ENCODE measurements at regions not wholly inside any gene's neighbourhood (a gene's known extent, or its start where the extent isn't known, plus 50 kb on each side); places are given as distances from the start of the nearest gene placed in this dataset.

- peaks cover 5% of the 10 kb centered on the region for H3K9me3 Mint-ChIP-seq (ENCODE audit: low read depth)
- no peaks in the 10 kb centered on the region for H3K36me3 Mint-ChIP-seq (ENCODE audit: low read depth)
- no peak for DNase-seq (ENCODE audit: low spot score)
- H3K4me1 Mint-ChIP-seq (ENCODE audit: low read depth): peaks cover 30% of the 10 kb centered on the region
- no peak overlapping the region for H3K4me3 Mint-ChIP-seq (ENCODE audit: unreplicated experiment)
- no peak overlapping the region for H3K27ac Mint-ChIP-seq (ENCODE audit: unreplicated experiment)
- TF ChIP-seq, protein P1, sequence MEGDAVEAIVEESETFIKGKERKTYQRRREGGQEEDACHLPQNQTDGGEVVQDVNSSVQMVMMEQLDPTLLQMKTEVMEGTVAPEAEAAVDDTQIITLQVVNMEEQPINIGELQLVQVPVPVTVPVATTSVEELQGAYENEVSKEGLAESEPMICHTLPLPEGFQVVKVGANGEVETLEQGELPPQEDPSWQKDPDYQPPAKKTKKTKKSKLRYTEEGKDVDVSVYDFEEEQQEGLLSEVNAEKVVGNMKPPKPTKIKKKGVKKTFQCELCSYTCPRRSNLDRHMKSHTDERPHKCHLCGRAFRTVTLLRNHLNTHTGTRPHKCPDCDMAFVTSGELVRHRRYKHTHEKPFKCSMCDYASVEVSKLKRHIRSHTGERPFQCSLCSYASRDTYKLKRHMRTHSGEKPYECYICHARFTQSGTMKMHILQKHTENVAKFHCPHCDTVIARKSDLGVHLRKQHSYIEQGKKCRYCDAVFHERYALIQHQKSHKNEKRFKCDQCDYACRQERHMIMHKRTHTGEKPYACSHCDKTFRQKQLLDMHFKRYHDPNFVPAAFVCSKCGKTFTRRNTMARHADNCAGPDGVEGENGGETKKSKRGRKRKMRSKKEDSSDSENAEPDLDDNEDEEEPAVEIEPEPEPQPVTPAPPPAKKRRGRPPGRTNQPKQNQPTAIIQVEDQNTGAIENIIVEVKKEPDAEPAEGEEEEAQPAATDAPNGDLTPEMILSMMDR (IDR thresholded peaks at IDR 0.05): no peak
- no peaks in the 10 kb centered on the region for H3K27me3 Mint-ChIP-seq (ENCODE audit: low read depth)
Measured at GRCh38 chr4:170675568-170676262, 586.0 kb upstream of the AADAT start.

GRCh38 chr4:170674176-170674575 is 584.4 kb upstream of the AADAT start:
- no peaks in the 10 kb centered on the region for H3K27me3 Mint-ChIP-seq (ENCODE audit: low read depth)
- H3K4me3 Mint-ChIP-seq (ENCODE audit: unreplicated experiment): no peak overlapping the region
- no peak overlapping the region for H3K27ac Mint-ChIP-seq (ENCODE audit: unreplicated experiment)
- peaks cover 30% of the 10 kb centered on the region for H3K4me1 Mint-ChIP-seq (ENCODE audit: low read depth)
- no peak for DNase-seq (ENCODE audit: low spot score)
- TF ChIP-seq, protein P1 (IDR thresholded peaks at IDR 0.05): no peak
- H3K9me3 Mint-ChIP-seq (ENCODE audit: low read depth): peaks cover 5% of the 10 kb centered on the region
- no peaks in the 10 kb centered on the region for H3K36me3 Mint-ChIP-seq (ENCODE audit: low read depth)

DNA sequence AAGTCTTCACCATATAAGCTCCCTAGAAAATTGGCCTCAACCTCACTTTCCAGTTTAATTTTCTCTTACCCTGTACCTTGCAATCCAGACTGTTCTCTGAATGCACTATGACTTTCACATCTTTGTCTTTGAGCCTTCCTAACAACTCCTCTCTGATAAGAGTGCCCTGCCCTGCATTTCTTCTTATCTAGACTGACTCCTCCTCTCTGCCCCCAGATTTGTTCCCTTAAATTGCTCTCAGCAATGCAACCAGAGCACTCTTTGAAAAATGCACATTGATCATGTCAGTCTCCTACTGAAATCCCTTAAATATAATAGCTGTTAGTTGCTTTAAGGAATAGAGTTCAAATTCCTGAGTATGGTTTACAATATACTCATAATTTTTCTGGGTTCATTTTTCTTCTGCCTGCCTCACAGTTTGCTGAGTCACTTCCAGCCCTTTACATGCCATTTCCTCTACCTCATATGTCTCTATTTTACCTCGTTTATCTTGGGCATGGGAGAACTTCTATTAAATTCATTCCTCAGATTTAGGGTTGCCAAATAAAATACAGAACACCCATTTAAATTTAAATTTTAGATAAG is 582.7 kb upstream of the AADAT start:
- H3K27ac Mint-ChIP-seq (ENCODE audit: unreplicated experiment): peak overlapping the region; percentile 84
- peaks cover 30% of the 10 kb centered on the region for H3K4me1 Mint-ChIP-seq (ENCODE audit: low read depth)
- TF ChIP-seq, protein P1 (IDR thresholded peaks at IDR 0.05): no peak
- H3K4me3 Mint-ChIP-seq (ENCODE audit: unreplicated experiment): no peak overlapping the region
- H3K27me3 Mint-ChIP-seq (ENCODE audit: low read depth): no peaks in the 10 kb centered on the region
- no peak for DNase-seq (ENCODE audit: low spot score)
- no peaks in the 10 kb centered on the region for H3K9me3 Mint-ChIP-seq (ENCODE audit: low read depth)
- no peaks in the 10 kb centered on the region for H3K36me3 Mint-ChIP-seq (ENCODE audit: low read depth)

DNA sequence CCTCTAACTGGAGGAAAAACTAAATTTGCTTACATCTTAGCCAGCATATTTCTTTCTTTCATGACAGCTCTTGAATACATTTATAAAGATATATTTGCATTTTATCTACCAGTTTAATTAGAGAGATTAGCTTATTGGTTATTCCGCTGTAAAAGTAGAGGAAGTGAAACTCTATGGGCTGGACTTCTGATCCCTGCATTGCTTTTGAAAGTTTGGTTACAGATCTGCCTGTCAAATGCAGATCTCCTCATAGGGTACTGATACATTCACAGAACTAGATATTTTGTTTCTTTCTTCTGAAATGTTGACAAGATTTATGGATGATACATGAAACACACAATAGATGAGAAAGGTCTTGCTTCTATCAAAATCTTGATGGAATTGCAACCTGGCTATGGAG is 581.4 kb upstream of the AADAT start:
- DNase-seq (ENCODE audit: low spot score): no peak
- H3K4me3 Mint-ChIP-seq (ENCODE audit: unreplicated experiment): no peak overlapping the region
- TF ChIP-seq, protein P1 (IDR thresholded peaks at IDR 0.05): no peak
- peaks cover 30% of the 10 kb centered on the region for H3K4me1 Mint-ChIP-seq (ENCODE audit: low read depth)
- no peaks in the 10 kb centered on the region for H3K27me3 Mint-ChIP-seq (ENCODE audit: low read depth)
- H3K36me3 Mint-ChIP-seq (ENCODE audit: low read depth): no peaks in the 10 kb centered on the region
- H3K9me3 Mint-ChIP-seq (ENCODE audit: low read depth): no peaks in the 10 kb centered on the region
- no peak overlapping the region for H3K27ac Mint-ChIP-seq (ENCODE audit: unreplicated experiment)

- no peak for DNase-seq (ENCODE audit: low spot score)
- H3K36me3 Mint-ChIP-seq (ENCODE audit: low read depth): no peaks in the 10 kb centered on the region
- no peak overlapping the region for H3K27ac Mint-ChIP-seq (ENCODE audit: unreplicated experiment)
- peaks cover 10% of the 10 kb centered on the region for H3K4me1 Mint-ChIP-seq (ENCODE audit: low read depth)
- no peak overlapping the region for H3K4me3 Mint-ChIP-seq (ENCODE audit: unreplicated experiment)
- H3K9me3 Mint-ChIP-seq (ENCODE audit: low read depth): no peaks in the 10 kb centered on the region
- TF ChIP-seq, protein P1 (IDR thresholded peaks at IDR 0.05): no peak
- peaks cover 3% of the 10 kb centered on the region for H3K27me3 Mint-ChIP-seq (ENCODE audit: low read depth)
Measured at GRCh38 chr4:170667814-170668213, 578.1 kb upstream of the AADAT start.

All from chondrocyte (in vitro differentiated cells).